Endodermal cell (in vitro differentiated cells): ENCODE measurements at regions not wholly inside any gene's neighbourhood (a gene's known extent, or its start where the extent isn't known, plus 50 kb on each side); places are given as distances from the start of the nearest gene placed in this dataset.

Source experiments
- DNase-seq: peaks from one replicate; pipeline ENCODE4 v3.0.0-alpha.2; 2017
- H3K27ac ChIP-seq: 2 replicates; pipeline ENCODE4 v1.5.1; 2013; ENCODE audit warnings: mild to moderate bottlenecking, low read depth, low read length, moderate library complexity
- H3K27me3 ChIP-seq: 2 replicates; pipeline ENCODE4 v1.6.1; 2013; ENCODE audit warnings: mild to moderate bottlenecking, low read length, moderate library complexity; ENCODE audit not compliant: insufficient read depth, control insufficient read depth, poor library complexity, severe bottlenecking
- H3K36me3 ChIP-seq: 2 replicates; pipeline ENCODE4 v1.7.0; 2013; ENCODE audit warnings: mild to moderate bottlenecking, low read length, moderate library complexity; ENCODE audit not compliant: control insufficient read depth, insufficient read depth
- H3K4me1 ChIP-seq: one replicate; pipeline ENCODE4 v1.7.0; 2013; ENCODE audit warnings: low read length; ENCODE audit not compliant: control insufficient read depth, insufficient read depth
- H3K4me3 ChIP-seq: 2 replicates; pipeline ENCODE4 v1.5.1; 2013; ENCODE audit warnings: mild to moderate bottlenecking, low read length, moderate library complexity
- H3K9ac ChIP-seq: 2 replicates; pipeline ENCODE4 v1.6.1; 2013; ENCODE audit warnings: mild to moderate bottlenecking, low read length, moderate library complexity; ENCODE audit not compliant: poor library complexity, severe bottlenecking; ENCODE audit errors: extremely low read depth
- H3K9me3 ChIP-seq: 2 replicates; pipeline ENCODE4 v1.6.1; 2013; ENCODE audit warnings: mild to moderate bottlenecking, low read length, moderate library complexity; ENCODE audit not compliant: control insufficient read depth
- H3K27ac Mint-ChIP-seq: 2 replicates; pipeline ENCODE4 v1.8.0; 2020; ENCODE audit warnings: mixed read lengths
- H3K27me3 Mint-ChIP-seq: 2 replicates; pipeline ENCODE4 v1.8.0; 2021; ENCODE audit warnings: mild to moderate bottlenecking, mixed read lengths; ENCODE audit not compliant: insufficient read depth
- H3K36me3 Mint-ChIP-seq: 2 replicates; pipeline ENCODE4 v1.8.0; 2020; ENCODE audit warnings: low read depth, mixed read lengths
- H3K4me1 Mint-ChIP-seq: 2 replicates; pipeline ENCODE4 v1.8.0; 2020; ENCODE audit warnings: mixed read lengths
- H3K4me3 Mint-ChIP-seq: 2 replicates; pipeline ENCODE4 v1.8.0; 2020; ENCODE audit warnings: mild to moderate bottlenecking, moderate library complexity, mixed read lengths
- H3K9me3 Mint-ChIP-seq: 2 replicates; pipeline ENCODE4 v1.8.0; 2020; ENCODE audit warnings: mild to moderate bottlenecking, mixed read lengths
- CTCF ChIP-seq: fragments of 200-600 bp; sonication (generic); conservative IDR thresholded peaks from 2 replicates; pipeline ENCODE4 v1.5.0; 2021; ENCODE audit warnings: antibody characterized with exemption, mild to moderate bottlenecking
- WGBS, 2 experiments: methylation state at CpG; one replicate each; pipeline versions ENCODE4 v1.1.5 to v1.1.7; 2013; ENCODE audit warnings: missing lambda C conversion rate in 2 of 2, mixed read lengths in 1 of 2; ENCODE audit not compliant: insufficient coverage in 1 of 2, insufficient read length in 1 of 2; 5-methylcytosine and 5-hydroxymethylcytosine counted together

GRCh38 chr6:92822222-92822621 lies 597.1 kb downstream of the EPHA7 start:
- Mint-ChIP-seq H3K4me1 (no peaks in the 10 kb centered on the region), H3K27me3 (no peaks in the 10 kb centered on the region), H3K36me3 (no peaks in the 10 kb centered on the region), H3K9me3 (peaks cover 10% of the 10 kb centered on the region), H3K4me3 (no peak overlapping the region), H3K27ac (no peak overlapping the region)
- 90% methylated on average over 4 of the region's 4 CpGs; no CpG with 5 or more reads in 1 of the 2 experiments for WGBS, 2 experiments
- H3K36me3 ChIP-seq, result no peaks in the 10 kb centered on the region
- no peak overlapping the region for H3K27ac ChIP-seq
- H3K9ac ChIP-seq, result no peak overlapping the region
- no peaks in the 10 kb centered on the region for H3K27me3 ChIP-seq
- no peaks in the 10 kb centered on the region for H3K4me1 ChIP-seq
- H3K9me3 ChIP-seq, result peaks cover 5% of the 10 kb centered on the region
- no peak for DNase-seq
- no peak overlapping the region for H3K4me3 ChIP-seq
- TF ChIP-seq CTCF, result no peak

- Histone ChIP-seq H3K27me3 (no peaks in the 10 kb centered on the region), H3K4me3 (no peak overlapping the region), H3K27ac (no peak overlapping the region), H3K4me1 (no peaks in the 10 kb centered on the region), H3K9me3 (no peaks in the 10 kb centered on the region), H3K9ac (no peak overlapping the region), H3K36me3 (no peaks in the 10 kb centered on the region)
- no peaks in the 10 kb centered on the region for H3K4me1 Mint-ChIP-seq
- peaks cover 2% of the 10 kb centered on the region for H3K9me3 Mint-ChIP-seq
- no peak overlapping the region for H3K27ac Mint-ChIP-seq
- H3K27me3 Mint-ChIP-seq, result no peaks in the 10 kb centered on the region
- no peaks in the 10 kb centered on the region for H3K36me3 Mint-ChIP-seq
- no peak overlapping the region for H3K4me3 Mint-ChIP-seq
- 88 to 90% methylated on average over 5 to 6 of the region's 6 CpGs for WGBS, 2 experiments
- DNase-seq, result no peak
- TF ChIP-seq CTCF, result no peak
Observed at GRCh38 chr6:92820601-92821000, 598.8 kb downstream of the EPHA7 start.

DNA sequence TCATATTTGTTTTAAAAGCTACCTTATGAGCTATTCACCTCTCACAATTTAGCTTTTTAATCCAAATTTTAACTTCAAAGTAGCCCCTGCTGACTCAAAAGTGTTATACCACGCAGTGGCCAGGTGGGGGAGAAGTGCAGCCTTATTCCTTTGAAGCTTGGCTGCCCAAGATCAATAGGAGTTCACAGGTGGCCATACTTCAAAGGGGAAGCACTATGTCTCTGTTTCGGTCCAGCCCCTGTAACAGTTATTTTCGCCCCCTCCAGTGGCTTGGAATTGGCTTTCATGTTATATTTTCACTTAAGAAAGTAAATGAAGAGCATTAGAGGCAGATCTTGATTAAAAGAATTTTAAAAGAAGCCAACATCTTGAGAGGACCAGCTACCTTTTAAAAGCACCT lies 608.4 kb downstream of the EPHA7 start:
- 8 to 19% methylated on average over 3 of the region's 3 CpGs for WGBS, 2 experiments
- no peaks in the 10 kb centered on the region for H3K9me3 Mint-ChIP-seq
- DNase-seq, result peak; percentile 87
- no peaks in the 10 kb centered on the region for H3K36me3 ChIP-seq
- no peaks in the 10 kb centered on the region for H3K4me1 ChIP-seq
- H3K27me3 Mint-ChIP-seq, result no peaks in the 10 kb centered on the region
- H3K4me1 Mint-ChIP-seq, result peaks cover 1% of the 10 kb centered on the region
- TF ChIP-seq CTCF, result peak; percentile 89
- H3K4me3 ChIP-seq, result no peak overlapping the region
- H3K27ac Mint-ChIP-seq, result no peak overlapping the region
- no peaks in the 10 kb centered on the region for H3K36me3 Mint-ChIP-seq
- no peaks in the 10 kb centered on the region for H3K27me3 ChIP-seq
- no peak overlapping the region for H3K27ac ChIP-seq
- H3K9me3 ChIP-seq, result no peaks in the 10 kb centered on the region
- H3K9ac ChIP-seq, result no peak overlapping the region
- H3K4me3 Mint-ChIP-seq, result no peak overlapping the region
